ENCODE measurements at regions not wholly inside any gene's neighbourhood (a gene's known extent, or its start where the extent isn't known, plus 50 kb on each side); places are given as distances from the start of the nearest gene placed in this dataset.

GRCh38 chr7:155901176-155901575 lies 88.9 kb upstream of the SHH start:
- DNase-seq, result no peak

- no peak for DNase-seq
Measured at GRCh38 chr7:155899596-155899995, 87.3 kb upstream of the SHH start.

GRCh38 chr7:155897758-155898386 lies 85.6 kb upstream of the SHH start:
- DNase-seq, result no peak

GRCh38 chr7:155896531-155897263 lies 84.4 kb upstream of the SHH start:
- no peak for DNase-seq

- DNase-seq, result no peak
Measured at GRCh38 chr7:155893664-155894063, 81.4 kb upstream of the SHH start.

- no peak for DNase-seq
Measured at GRCh38 chr7:155893176-155893575, 80.9 kb upstream of the SHH start.

- no peak for DNase-seq
Measured at GRCh38 chr7:155889636-155890511, 77.6 kb upstream of the SHH start.

- DNase-seq, result no peak
Measured at GRCh38 chr7:155887174-155887525, 74.9 kb upstream of the SHH start.

GRCh38 chr7:155886391-155887173 lies 74.3 kb upstream of the SHH start:
- no peak for DNase-seq

GRCh38 chr7:155885167-155886155 lies 73.2 kb upstream of the SHH start:
- no peak for DNase-seq

- no peak for DNase-seq
Measured at GRCh38 chr7:155884225-155885166, 72.2 kb upstream of the SHH start.

- no peak for DNase-seq
Measured at GRCh38 chr7:155883491-155884224, 71.4 kb upstream of the SHH start.

- DNase-seq, result no peak
Measured at GRCh38 chr7:155882596-155882995, 70.3 kb upstream of the SHH start.

- no peak for DNase-seq
Measured at GRCh38 chr7:155881471-155882350, 69.4 kb upstream of the SHH start.

- no peak for DNase-seq
Measured at GRCh38 chr7:155880721-155881120, 68.5 kb upstream of the SHH start.

GRCh38 chr7:155879592-155879991 lies 67.3 kb upstream of the SHH start:
- DNase-seq, result no peak

- DNase-seq, result peak; percentile 8
Measured at GRCh38 chr7:155878674-155879073, 66.4 kb upstream of the SHH start.

- no peak for DNase-seq
Measured at GRCh38 chr7:155878250-155878649, 66.0 kb upstream of the SHH start.

GRCh38 chr7:155877167-155877566 lies 64.9 kb upstream of the SHH start:
- DNase-seq, result no peak
